C4-2B (cell line): ENCODE measurements at regions not wholly inside any gene's neighbourhood (a gene's known extent, or its start where the extent isn't known, plus 50 kb on each side); places are given as distances from the start of the nearest gene placed in this dataset.

Experiments
- H3K27ac ChIP-seq: fragments of 450-650 bp; 2 replicates; pipeline ENCODE4 v1.5.1; 2017
- ZFX ChIP-seq: fragments of 450-650 bp; IDR thresholded peaks from 2 replicates; pipeline ENCODE4 v1.6.1; 2017
- TF ChIP-seq, protein P1 (sequence below): fragments of 450-650 bp; conservative IDR thresholded peaks from 2 replicates; pipeline ENCODE4 v1.5.1; 2017; ENCODE audit warnings: mild to moderate bottlenecking

DNA sequence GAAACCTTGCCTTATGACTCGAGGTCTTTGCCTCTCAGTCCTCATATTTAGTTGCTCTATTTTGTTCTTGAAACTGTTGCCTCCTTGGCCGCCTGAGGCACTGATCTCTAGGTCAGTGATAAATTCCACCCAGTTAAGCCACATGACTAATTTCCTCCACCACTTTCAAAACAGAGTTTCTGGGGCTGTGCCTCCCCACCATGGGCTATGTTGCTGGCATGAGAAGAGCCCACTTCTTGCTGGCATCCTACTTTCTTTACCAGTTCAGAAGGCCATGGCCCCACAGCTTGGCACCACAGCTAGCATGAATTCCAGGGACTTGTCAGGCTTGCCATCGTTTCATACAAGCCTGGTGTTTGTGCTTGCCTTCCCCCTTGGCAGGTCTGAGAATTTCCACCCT lies 361.4 kb upstream of the JAG1 start:
- no peak for TF ChIP-seq ZFX
- TF ChIP-seq, protein P1, sequence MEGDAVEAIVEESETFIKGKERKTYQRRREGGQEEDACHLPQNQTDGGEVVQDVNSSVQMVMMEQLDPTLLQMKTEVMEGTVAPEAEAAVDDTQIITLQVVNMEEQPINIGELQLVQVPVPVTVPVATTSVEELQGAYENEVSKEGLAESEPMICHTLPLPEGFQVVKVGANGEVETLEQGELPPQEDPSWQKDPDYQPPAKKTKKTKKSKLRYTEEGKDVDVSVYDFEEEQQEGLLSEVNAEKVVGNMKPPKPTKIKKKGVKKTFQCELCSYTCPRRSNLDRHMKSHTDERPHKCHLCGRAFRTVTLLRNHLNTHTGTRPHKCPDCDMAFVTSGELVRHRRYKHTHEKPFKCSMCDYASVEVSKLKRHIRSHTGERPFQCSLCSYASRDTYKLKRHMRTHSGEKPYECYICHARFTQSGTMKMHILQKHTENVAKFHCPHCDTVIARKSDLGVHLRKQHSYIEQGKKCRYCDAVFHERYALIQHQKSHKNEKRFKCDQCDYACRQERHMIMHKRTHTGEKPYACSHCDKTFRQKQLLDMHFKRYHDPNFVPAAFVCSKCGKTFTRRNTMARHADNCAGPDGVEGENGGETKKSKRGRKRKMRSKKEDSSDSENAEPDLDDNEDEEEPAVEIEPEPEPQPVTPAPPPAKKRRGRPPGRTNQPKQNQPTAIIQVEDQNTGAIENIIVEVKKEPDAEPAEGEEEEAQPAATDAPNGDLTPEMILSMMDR = no peak
- no peak overlapping the region for H3K27ac ChIP-seq

DNA sequence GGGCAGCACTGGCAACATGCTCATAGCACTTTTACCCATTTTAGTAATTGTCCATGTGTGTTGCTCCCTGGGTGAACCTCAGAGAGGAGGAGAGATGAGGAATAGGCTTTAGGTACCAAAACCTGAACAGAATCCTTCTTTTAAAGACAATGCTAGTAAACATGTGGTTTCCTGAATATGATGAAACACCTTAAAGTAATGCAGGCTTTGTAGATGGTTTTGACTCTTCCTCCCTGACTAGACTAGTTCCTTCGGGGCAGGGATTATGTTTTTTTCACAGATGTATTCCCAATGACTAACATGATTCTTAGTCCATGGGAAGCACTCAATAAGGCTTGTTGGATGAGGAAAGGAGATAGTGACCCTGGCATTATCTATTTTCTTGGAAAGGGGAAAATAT lies 367.6 kb upstream of the JAG1 start:
- TF ChIP-seq, protein P1 = no peak
- no peak for TF ChIP-seq ZFX
- H3K27ac ChIP-seq = no peak overlapping the region

DNA sequence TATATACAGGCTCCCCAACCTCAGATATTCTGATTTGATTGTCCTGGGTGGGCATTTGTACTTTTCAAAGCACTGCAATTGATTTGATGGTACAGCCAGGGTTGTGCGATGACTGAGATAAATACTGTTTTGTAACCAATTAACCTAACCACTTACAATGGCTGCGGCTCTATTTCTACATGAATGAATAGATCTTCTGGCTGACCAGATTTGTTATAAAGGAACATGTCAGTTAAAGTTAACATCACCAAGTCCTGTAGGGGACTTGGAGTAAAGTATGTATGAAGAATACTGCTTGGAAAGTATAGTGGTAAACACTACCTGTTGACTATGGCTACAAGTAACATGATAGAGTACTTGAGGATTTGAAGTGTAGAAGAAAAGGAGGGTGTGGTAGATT lies 369.2 kb upstream of the JAG1 start:
- TF ChIP-seq ZFX = no peak
- TF ChIP-seq, protein P1 = no peak
- H3K27ac ChIP-seq = no peak overlapping the region

DNA sequence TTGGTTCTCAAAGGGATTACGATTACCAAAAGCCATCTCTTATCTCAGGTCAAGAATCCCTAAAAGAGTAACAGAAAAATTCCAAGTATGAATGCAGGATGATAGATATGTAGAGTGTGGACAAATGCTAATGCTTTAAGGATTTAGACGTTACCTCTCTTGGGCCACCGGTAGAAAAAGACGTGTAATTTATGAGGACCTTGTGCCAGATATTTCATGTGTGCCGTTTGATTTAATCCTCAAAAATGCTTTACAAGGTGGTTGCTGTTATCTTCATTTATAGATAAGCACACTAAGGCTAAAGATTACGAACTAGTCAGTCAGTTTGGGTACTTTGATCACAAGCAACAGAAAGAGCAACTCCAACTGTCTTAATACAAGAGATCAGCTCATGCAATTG lies 370.8 kb upstream of the JAG1 start:
- TF ChIP-seq, protein P1 = no peak
- TF ChIP-seq ZFX = no peak
- H3K27ac ChIP-seq = no peak overlapping the region

DNA sequence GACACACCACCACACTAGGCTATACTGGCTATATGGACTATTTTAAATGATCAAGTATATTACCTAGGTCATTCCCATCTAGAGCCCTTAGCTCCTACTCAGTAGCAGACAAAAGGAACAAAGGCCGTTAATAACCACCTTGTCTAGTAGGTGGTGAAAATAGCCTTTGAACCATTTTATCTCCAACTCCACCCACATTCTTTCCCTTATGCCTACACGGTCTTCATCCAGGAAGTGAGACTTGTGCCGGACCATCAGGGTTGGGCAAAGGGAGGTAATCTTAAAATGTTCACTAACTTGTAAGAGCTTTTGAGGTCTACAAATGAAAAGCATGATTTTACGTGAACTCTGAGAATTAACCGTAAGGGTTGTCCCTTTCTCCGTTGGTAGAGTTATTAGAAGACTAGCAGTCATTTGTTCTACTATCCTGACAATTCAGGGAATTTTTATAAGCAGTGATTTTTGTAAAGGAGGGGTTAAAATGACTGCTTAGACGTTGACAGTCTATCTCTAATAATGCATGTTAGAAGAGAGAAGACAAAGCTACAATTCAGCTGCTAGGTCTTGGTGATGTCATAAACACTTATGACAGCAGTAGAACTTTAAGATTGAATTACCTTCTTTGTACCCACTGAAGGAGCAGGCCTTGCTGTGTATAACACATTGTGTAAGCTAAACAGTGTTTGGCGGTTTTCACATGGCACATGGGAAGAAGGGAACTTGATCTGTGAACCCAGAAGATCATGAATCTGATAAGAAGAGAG lies 371.8 kb upstream of the JAG1 start:
- TF ChIP-seq, protein P1 = no peak
- TF ChIP-seq ZFX = no peak
- H3K27ac ChIP-seq = no peak overlapping the region

DNA sequence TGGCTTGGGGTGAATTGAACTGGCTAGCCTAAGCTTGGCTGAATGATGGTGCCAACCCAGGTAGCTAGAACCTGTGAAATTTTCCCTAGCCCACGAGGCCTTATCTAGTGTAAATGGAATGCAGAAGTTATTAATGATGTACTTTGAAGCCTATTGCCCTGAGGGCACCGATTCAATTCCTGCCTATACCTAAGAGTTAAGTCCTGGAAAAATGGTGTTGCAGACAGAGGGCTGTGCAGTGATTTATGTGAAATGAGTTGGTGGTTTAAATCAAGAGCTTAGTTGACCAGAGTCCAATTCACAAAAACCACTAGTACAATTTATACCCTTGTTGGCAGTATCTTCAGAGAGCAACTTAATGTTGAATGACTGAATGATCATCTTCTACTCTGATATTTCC lies 373.8 kb upstream of the JAG1 start:
- no peak overlapping the region for H3K27ac ChIP-seq
- no peak for TF ChIP-seq ZFX
- TF ChIP-seq, protein P1 = no peak

DNA sequence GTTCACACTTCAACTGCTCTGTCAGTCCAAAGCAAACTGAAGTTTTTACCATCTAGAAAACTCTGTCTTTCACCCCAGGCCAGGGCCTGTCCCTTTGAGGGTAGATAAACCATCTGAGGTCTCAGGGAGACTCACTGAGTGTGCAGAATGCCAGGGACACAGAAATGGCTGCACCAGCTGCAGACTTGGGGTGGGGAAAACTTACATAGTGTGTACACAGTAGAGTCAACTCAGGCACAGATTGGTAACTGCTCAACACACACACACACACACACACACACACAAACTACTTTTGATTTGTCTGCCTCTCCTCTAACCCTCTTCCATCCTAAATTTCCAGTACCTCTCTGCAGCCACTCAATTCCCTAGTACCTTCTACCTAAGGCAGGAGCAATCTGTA lies 374.9 kb upstream of the JAG1 start:
- TF ChIP-seq ZFX = no peak
- TF ChIP-seq, protein P1 = no peak

More for the DNA sequence above, 374.9 kb upstream of the JAG1 start:
- H3K27ac ChIP-seq = no peak overlapping the region
